GOT3 (cell line): ENCODE measurements at regions not wholly inside any gene's neighbourhood (a gene's known extent, or its start where the extent isn't known, plus 50 kb on each side); places are given as distances from the start of the nearest gene placed in this dataset.

ENCODE experiments used
- DNase-seq: peaks from one replicate; lab custom pipeline; 2025; ENCODE audit warnings: mixed read lengths; lab: John Stamatoyannopoulos, UW

- no peak for DNase-seq
Measured at GRCh38 chr16:26189536-26189935, 497.8 kb downstream of the HS3ST4 start.

- no peak for DNase-seq
Measured at GRCh38 chr16:26194526-26194925, 502.8 kb downstream of the HS3ST4 start.

DNA sequence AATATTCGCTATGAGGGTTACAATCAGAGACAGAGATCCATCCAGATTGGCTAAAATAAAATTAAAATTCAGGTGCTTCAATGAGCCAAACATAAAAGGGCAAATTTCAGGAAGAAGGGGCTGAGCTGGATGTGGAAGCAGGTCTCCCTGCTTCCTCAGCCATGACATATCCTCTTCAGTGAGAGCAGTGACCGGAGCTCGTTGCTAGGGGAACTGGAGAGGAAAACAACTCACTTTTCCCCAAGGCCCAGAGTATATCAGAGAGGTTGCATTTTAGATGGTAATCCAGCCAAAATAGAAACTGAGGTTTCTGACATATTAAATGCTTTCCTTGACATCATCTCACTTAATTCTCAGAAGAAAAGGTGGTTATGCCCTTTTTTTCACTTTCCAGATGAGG, 503.5 kb downstream of the HS3ST4 start:
- no peak for DNase-seq

DNA sequence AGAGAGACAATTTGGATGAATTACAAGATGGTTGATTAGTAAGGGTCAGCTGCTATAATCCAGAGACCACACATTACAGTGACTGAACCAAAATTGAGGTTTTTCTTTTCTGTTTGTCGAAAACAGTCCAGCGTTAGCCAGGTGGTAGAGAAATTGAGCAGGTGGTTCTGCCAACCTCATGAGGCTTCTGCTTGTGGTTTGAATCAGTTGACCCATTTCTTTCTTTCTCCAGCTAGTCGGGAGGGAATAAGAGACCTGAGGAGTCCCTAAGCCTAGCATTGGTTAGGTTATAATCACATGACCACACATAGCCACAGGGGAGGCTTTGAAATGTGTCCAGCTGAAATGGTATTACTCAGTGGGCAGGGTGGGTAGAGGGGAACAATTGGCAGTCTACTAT, 504.6 kb downstream of the HS3ST4 start:
- DNase-seq, result no peak

- DNase-seq, result no peak
Measured at GRCh38 chr16:26196802-26197201, 505.0 kb downstream of the HS3ST4 start.

DNA sequence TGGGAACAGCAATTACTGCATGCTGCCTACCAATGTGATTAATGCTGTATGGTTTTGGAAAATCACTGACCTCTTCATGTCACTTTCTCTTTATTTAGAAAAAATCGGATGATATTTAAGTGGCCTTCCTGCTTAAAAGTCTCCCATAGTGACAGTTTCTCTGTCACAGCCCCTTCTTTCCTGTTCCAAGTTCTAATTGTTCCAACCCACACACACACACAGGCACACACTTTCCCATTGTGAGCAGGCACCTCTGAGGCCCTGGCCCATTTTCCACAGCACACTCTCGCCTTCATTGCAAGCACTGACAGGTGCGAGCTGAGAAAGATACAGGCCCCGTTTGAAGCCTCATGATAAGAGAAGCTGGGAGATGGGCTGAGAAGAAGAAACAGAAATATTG, 505.9 kb downstream of the HS3ST4 start:
- DNase-seq, result no peak

GRCh38 chr16:26198221-26198620, 506.5 kb downstream of the HS3ST4 start:
- no peak for DNase-seq

DNA sequence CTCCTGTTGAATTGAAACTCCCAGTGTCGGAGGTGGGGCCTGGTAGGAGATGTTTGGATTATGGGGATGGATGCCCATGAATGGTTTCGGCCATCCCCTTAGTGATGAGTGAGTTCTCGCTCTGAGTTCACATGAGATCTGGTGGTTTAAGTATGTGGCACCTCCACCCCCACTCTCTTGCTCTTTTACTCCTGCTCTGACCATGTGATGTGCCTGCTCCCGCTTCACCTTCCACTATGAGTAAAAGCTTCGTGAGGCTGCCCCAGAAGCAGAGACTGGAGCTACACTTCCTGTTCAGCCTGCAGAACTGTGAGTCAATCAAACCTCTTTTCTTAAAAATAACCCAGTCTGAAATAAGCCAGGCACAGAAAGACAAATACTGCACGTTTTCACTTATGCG, 512.4 kb downstream of the HS3ST4 start:
- no peak for DNase-seq

DNA sequence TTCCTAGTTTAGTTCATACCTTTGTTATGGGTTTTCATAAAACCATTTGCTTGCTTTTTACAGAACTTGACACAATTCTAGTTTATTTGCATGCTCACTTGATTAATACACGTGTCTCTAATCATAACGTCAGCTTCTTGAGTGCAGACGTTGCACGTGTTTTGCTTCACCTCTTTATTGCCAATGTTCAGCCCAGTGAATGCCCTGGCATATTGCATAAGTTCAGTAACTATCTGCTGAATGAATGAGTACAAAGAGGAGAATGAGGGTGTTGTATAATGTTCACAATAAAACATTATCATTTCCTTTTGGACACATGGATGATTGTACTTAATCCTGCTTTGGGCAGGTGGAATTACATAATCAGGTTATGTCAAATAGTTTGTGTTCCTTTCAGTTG, 519.8 kb downstream of the HS3ST4 start:
- no peak for DNase-seq

DNA sequence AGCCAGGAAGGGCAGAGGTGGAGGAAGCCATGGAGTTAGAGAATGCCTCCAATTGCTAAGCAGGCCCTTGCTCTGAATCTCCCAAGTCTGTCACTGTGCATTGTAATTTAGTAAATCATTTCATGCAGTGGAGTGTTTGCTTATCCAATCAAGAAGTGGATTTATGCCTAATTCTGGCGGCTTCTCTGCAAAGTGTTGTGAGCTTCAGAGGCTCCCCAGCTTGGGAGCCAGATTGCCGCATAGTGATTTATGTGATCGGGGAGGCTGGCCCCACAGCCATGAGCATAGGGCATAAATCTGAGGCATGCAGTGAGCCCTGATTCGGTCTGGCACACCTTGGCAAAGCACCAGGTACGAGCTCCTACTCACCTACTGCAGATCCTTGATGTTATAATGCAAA, 520.8 kb downstream of the HS3ST4 start:
- DNase-seq, result no peak

- DNase-seq, result no peak
Measured at GRCh38 chr16:26214581-26215174, 522.9 kb downstream of the HS3ST4 start.

- no peak for DNase-seq
Measured at GRCh38 chr16:26220894-26221293, 529.1 kb downstream of the HS3ST4 start.

GRCh38 chr16:26231647-26232046, 539.9 kb downstream of the HS3ST4 start:
- no peak for DNase-seq

DNA sequence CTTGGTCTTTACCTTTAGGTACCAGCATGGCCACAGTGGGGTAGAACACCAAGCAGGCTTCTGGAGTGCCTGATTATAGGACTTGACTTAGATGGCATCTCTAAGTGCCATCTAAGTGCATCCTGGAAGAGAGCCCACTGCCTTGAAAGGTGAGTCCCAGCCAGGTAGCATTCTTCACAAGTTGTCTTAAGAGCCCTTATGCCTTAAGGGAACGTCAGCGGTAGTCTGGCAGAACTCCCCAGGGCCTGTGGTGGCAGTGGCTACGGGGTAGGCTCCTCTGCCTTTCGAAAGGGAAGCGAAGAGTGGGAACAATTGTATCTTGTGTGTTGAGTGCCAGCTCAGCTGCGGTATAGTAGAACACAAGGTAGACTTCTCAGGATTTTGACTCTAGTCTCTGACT, 549.0 kb downstream of the HS3ST4 start:
- no peak for DNase-seq

- DNase-seq, result no peak
Measured at GRCh38 chr16:26247063-26247462, 555.3 kb downstream of the HS3ST4 start.

GRCh38 chr16:26252598-26252997, 560.8 kb downstream of the HS3ST4 start:
- DNase-seq, result no peak

DNA sequence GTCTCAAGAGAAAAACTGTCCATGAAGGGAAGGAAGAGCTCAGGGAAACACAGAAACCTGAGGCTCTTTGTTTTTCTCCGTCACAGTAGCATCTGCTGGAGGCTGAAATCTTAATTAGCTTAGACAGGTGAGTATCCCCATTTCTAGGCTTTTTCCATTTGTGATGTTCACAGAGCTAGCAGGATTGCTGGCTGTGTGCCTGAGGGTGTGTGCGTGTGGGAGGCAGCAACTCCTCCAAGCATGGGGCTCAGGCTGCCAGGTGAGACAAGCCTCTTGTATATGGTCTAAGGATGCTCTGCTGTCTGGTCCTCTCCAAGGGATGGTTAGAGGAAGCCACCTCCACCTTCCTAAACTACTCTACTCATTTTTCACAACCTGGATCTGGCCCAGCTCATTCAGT, 569.9 kb downstream of the HS3ST4 start:
- no peak for DNase-seq

- DNase-seq, result no peak
Measured at GRCh38 chr16:26263406-26263805, 571.6 kb downstream of the HS3ST4 start.

GRCh38 chr16:26267641-26268040, 575.9 kb downstream of the HS3ST4 start:
- DNase-seq, result no peak

- no peak for DNase-seq
Measured at GRCh38 chr16:26269673-26270072, 577.9 kb downstream of the HS3ST4 start.

GRCh38 chr16:26273607-26274006, 581.8 kb downstream of the HS3ST4 start:
- no peak for DNase-seq

GRCh38 chr16:26275021-26275590, 583.3 kb downstream of the HS3ST4 start:
- DNase-seq, result no peak

GRCh38 chr16:26276289-26276688, 584.5 kb downstream of the HS3ST4 start:
- DNase-seq, result no peak

- no peak for DNase-seq
Measured at GRCh38 chr16:26281381-26282110, 589.8 kb downstream of the HS3ST4 start.
